Ramos (cell line): ENCODE measurements at regions not wholly inside any gene's neighbourhood (a gene's known extent, or its start where the extent isn't known, plus 50 kb on each side); places are given as distances from the start of the nearest gene placed in this dataset.
"Not testable (repeated sequence)": the region's sequence is repeated elsewhere in the genome, so short reads cannot be mapped to it uniquely, and the experiment has no call there.

ENCODE experiments used
- in situ Hi-C: fragments of 300-500 bp; cut with MboI; formaldehyde crosslinking; loops from one replicate; pipeline ENCODE4 v1.14.3; 2022; ENCODE audit warnings: low sequenced_read_pairs; ENCODE audit not compliant: unreplicated experiment

DNA sequence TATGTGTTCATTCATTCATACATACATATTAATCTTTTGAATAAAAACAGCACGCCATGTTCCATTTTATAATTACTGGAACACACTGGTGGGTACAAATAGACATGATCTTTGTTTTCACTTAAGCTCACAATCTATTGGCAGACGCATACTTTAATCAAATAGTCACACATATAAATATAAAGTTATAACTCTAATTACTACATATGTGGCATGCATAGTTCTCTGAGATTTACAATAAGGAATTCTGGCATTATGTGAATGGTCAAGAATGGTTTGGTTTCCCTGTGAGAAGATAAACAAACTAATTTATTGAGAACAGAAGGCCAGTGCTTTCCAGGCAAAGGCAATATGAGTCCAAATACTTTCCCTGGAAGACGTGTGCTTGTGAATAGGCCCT lies 576.2 kb downstream of the CDH8 start:
- in situ Hi-C loops = no loop called here

DNA sequence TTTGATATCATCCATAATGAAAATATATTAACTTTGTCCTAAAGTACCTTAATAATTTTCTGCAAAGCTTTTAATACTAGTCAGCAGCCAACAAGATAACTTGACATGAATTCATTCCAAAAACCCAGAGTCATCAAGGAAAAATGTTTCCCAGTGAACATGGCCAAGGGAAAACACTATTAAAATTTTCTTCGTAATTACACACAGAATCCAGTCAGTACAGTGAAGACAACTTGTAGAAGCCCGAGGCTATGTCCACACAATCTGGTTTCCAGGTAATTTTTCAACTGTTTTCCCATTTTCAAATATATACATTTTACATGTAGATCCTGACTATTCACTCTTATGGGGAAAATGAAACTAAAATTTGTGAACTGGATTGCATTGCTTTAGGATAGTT lies 600.9 kb downstream of the CDH8 start:
- in situ Hi-C loops = no loop called here

DNA sequence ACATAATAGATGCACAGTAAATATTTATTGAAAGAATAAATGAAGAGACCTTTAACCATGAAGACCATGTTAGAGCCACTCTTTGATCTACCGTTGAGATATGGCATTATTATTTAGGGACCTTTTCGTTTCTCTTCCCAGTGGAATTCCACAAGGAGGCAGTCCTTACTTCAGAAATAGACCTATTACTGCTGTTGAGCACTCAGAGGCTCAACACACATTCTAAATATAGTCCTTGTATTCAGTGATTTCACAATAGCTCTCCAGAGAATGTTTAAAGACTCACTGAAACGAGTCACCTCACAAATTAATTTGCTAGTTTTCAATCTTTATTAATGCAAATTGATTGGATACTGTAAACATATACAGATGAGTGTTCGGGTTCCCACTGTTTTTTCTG lies 603.8 kb downstream of the CDH8 start:
- in situ Hi-C loops = no loop called here

DNA sequence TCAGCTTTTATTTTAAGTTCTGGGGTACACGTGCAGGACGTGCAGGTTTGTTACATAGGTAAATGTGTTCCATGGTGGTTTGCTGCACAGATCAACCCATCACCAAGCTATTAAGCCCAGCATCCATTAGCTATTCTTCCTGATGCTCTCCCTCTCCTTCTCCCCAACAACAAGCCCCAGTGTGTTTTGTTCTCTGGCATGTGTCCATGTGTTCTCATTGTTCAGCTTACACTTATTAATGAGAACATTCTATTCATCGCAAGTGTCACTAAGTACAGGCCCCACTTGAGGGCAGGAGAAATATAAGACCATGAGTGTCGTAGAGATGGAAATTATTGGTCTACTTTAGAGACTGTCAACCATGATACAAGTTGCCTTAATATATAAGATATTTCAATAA lies 615.1 kb downstream of the CDH8 start:
- in situ Hi-C loops = no loop called here

DNA sequence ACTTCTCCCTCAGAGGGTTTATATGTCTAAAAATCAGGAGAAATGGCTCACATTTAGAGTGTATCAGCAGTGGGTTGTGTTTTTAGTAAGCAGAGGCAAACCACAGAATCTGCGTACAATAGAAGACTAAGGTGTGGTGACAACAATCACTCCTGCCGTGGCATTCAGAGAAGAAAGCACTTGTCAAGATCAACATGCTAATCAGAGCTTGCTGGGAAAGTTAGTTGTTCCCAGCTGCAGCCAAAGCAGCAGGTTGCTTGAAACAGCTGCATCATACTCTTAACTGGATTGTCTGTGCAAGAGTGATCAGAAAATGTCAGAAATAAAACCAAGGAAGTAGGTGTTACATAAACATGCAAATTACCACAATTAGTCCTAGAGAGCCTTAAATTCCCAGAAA lies 616.4 kb downstream of the CDH8 start:
- in situ Hi-C loops = no loop called here

DNA sequence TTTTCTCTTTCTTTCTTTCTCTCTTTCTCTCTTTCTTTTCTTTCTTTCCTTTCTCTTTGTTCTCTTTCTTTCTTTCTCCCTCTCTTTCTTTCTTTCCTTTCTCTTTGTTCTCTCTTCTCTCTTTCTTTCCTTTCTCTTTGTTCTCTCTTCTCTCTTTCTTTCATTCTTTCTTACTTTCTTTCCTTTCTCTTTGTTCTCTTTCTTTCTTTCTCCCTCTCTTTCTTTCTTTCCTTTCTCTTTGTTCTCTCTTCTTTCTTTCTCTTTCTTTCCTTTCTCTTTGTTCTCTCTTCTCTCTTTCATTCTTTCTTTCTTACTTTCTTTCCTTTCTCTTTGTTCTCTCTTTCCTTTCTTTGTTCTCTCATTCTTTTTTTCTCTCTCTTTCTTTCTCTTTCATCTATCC lies 617.4 kb downstream of the CDH8 start:
- in situ Hi-C loops = not testable (repeated sequence)

DNA sequence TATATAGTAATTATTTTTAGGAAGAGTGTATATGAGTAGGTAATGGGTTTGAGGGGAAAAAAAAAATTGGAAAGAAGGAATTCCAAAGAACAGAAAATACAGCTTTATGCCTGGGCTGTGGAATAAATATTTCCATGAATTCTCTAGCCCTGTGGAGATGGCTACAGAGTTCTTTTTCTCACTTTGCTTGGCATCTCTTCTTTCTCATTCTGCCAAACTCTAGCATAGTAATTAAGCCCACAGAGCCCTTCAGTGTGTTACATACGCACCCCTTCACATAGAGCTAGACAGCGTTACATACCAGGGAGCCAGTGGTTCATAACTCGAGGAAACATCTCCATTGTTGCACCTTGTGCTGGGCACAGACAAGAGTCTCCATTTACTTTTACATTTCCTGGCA lies 621.1 kb downstream of the CDH8 start:
- in situ Hi-C loops = no loop called here

DNA sequence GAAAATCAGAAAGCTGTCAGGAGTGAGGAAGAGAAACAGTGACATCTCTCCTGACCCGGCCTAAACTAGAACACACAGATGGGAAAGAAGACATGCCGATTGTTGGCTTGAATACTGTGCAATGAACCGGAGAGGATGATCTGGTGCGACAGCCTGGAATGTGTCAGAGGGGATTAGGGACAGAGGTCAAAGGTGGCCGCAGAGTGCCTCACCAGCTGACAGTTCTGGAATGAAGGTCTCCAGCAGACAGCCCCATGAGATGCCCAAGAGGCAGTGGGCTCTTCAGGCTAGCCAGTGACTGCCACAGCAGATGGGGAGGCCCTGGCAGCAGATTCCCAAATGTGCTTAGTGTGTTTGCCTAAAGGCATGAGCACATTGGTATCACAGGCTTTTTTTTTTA lies 623.2 kb downstream of the CDH8 start:
- in situ Hi-C loops = no loop called here

DNA sequence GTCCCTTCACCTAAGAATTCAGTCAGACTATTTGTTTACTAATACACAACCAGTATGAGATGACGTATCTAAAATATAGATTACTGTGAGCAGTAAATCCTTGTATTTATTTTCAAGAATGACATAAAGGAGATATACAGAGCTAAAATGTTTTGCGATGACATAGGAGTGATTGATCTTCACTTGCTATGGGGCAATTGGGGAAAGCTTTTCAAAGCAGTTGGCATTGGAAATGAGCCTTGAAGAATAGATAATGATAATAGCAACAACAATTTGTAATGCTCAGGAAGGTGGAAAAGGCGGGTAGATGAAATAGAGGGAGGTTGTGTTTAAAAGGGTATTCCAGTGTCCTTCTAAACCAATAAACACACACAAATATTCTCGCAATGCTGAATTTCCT lies 623.7 kb downstream of the CDH8 start:
- in situ Hi-C loops = no loop called here

DNA sequence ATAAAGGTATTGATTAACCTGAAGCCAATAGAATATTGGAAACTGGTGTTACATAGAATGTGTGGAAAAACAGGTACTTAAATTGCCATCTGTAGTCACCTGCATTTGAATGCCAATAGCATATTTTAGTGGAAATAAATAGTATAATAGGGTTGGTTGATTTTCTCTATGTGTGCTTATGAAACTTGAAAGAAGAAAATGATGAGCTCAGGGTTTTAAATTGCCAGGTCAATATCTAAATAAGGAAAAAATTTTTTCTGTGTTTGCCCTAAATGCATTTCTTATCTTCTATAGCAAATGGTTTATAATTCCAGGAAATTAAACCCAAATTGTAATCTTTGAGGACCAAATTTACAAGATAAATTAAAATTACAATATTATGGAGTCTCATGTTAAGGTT lies 626.6 kb downstream of the CDH8 start:
- in situ Hi-C loops = no loop called here

DNA sequence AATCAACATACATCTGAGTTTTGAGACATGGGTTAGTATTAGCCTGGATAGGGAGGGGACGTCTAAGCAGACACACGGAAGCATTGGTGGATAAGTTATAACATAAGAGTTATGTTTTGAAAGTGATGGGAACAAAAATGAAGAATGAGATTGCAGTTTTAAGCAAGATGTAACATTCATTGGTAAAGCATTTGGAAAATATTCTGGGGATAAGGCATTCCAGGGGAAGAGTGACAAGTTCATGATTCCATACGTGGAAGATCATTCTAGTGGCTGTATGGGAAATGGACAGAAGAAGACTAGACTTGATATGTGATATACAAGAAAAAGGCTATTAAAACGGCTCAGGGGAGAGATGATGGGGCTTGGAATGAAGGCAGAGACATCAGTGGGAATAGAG lies 632.9 kb downstream of the CDH8 start:
- in situ Hi-C loops = no loop called here

DNA sequence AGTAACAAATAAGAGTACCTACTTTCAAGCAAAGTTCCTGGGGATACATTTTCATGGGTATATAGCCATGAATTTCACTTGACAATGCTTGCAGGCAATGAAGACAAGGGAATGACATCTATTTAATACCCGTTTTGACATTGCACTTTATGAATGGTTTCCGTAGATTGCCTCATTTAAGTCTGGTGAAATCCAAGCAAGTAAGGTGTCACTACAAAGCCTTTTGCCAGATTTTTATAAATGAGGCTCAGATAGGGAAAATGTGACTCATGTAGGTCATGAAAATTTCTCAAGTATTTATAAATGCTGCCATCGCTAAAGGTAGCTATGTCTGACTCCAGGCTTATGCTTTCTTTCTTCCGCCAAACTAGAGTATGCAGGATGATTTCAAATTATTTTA lies 644.3 kb downstream of the CDH8 start:
- in situ Hi-C loops = no loop called here

DNA sequence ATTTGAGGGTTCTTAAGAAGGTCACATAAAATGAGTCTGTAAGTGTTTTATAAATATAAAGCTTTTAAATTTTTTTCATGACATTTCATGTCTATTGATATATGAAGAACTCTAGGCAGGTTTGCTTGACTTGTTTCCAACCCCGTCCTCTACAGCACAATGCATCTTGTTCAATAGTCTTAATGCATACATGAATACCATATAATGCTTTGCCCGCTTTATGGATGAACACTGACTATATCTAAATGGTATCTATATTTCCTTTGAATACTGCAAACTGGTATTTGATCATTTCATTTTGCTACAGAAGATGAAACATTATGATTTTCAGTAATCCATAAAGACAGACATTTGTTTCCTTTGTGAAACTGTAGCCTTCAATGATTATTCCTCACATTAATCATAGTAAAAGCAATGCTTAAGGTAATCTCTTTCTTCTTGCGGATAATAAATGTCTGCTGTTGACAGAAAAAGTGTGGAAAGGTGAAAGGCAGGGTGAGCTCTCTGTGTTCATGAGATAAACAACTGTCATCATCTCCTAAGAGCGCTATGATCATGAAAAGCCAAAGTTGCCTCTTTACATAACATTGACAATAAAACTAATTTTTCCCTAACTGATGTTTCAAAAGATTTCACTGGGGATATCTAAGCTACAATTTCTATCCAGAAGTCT lies 645.1 kb downstream of the CDH8 start:
- in situ Hi-C loops = no loop called here

DNA sequence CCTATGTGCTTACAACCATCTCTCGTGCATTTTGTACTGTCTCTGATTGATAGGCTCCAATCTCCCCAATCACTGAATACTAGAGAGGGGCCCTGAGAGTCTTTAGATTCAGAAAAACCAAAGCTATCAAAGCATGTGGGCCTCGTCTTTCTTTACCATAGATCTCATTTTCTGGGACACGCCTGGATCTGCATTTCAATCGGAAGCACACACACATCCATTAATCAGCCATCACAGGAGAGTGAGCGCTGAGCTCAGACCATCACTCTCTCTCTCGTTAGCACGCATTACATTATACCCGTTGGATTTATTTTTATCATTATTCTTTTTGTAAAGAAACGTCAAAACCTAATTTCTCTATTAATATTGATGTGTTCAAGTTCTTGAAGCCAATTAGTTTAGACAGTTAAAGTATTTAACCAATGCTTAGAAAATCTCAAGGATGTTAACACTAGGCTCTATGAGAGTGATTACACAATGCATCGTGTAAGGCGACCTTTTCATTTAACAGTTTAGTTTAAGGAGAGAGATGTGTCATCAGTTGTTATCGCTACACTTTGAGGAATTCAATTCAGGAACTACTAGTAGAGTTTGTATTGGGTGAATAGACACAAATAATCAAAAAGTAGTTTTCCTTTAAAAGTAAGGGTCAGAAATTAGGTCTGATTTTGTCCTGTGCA lies 650.7 kb downstream of the CDH8 start:
- in situ Hi-C loops = no loop called here

DNA sequence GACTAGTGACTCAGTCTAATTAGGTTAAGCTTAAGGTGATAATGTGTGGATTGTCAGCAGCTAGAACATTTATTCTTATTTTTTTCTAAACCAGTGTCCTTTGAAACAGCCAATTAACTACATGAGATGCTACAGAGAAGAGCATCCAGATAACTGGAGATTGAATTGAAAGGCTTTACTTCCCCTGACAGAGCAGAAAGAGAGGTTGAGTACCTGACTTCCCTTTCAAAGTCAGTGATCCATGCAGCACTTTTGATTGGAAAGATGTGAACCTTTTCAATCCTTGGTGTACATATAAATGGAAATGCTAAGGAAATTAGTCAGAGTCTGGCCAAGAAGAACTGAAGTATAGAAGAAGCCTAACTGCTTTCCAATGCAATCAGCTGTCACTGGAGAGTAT lies 653.8 kb downstream of the CDH8 start:
- in situ Hi-C loops = no loop called here

DNA sequence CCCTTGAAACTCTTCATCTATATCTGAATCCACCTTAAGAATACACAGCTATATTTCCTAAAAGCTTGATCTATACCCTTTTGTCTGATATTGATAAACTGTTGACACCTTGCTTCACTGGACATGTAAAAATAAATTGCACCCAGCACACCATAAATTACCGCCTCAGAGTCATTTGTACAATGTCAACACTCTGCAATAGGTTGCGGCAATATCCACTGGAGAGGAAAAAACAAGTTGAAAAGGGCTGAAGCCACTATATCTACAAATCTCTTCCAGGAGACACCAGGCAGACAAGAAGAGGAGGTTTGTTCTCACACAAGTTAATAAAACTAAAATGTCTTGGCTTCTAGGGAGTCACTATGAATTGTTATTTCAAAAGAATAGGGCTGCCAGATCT lies 656.9 kb downstream of the CDH8 start:
- in situ Hi-C loops = no loop called here

DNA sequence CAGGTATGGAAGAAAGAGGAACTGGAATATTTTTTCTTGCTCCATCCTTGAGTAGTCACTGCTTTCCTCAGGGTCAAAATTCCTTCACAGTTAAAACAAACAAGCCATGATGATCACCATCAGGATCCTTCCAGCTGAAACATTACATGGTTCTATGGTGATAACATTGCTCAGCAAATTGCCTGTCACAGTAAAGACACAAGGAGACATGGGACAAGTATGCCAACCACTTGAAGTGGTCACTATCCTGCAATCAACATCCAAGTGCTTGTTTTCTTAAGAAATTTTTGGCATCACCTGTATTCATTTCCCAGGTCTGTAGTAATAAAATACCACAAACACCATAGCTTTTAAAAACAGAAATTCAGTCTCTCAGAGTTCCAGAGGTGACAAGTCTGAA lies 662.2 kb downstream of the CDH8 start:
- in situ Hi-C loops = no loop called here

DNA sequence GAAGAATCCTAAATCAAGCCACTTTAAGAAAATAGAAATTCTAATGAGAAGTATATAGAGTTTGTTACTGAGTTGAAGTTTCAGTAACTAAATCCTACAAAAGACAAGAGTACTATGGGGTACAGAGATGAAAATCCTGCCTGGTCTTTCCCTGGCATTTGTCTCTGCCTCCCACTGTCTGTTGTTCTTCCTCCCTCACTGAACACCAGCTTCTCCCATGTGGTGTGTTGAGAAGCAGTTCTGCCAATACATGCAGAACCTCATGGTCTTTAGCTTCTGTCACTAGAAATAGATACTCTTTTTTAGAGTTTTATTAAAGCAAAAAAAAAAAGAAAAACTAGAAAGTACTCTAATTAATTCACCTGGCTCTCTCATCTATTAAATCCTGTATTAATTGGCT lies 664.4 kb downstream of the CDH8 start:
- in situ Hi-C loops = no loop called here

DNA sequence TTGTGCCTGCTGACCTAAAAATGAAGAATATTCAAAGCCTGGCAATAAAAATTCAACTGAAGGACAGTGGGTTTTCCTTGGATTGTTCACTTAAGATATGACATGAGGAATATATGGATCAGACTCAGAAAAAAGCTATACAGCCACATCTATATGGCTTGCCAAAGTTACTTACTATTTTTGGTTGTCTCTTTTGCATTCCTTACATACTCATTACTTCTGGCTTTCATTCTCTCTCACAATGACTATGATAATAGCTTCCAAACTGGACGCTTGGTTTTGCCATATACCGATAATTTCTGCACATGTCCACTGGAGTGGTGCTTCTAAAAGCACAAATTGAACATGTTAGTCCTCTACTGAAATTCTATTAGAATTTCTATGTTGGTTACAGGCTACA lies 664.9 kb downstream of the CDH8 start:
- in situ Hi-C loops = no loop called here

DNA sequence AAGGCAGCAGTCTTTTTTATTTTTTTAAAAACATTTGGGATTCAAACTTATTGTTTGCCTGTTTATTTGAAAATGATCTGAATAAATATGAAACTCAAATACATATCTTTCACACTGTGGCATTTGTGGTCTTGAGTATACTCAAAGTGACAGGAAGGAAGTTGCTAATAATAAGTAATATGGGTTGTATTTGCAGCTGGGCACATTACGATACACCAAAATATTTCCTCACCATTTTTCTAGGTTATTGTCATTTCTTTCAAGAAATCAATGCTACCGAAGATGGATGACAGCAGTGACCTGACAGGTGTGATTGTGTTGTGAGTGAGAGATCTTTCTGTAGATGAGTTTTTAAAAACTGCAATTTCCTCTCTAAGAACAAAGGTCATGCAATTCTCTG lies 665.7 kb downstream of the CDH8 start:
- in situ Hi-C loops = no loop called here

DNA sequence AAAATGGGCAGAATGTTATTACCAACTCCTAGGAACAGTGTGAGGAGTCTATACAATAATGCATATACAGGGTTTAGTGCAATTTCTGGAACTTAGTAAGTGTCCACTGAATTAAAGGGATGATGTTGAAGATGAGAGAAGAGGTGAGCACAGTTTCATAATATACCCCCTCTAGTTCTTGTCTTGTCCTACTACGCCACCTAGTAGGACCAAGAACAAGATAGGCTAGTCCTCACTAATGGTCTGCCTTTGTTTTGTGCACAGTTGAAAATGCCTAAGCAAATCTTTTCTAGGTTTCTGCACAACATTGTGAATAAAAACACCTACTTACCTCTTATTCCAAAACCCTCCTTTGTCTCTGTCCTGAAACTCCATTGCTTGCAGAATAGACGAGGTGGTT lies 670.2 kb downstream of the CDH8 start:
- in situ Hi-C loops = no loop called here

DNA sequence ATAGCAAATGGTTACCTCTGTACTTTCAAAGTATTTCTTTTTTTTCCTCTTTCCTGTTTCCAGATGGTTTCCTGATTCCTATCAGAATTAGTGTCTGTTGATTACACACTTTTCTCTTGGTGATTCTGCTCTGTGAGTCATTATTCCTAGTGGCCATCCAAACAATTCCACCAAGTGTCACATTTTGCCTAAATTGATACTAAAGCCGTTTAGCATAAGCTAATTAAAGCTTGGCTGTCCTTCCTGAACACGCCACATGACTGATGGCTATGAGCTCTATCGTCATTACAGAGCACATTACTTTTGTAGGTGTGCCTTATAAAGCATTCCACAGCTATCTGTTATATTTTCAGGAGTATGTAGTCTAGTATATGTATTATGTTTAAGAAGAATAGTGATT lies 671.2 kb downstream of the CDH8 start:
- in situ Hi-C loops = no loop called here
